ENCODE measurements at regions not wholly inside any gene's neighbourhood (a gene's known extent, or its start where the extent isn't known, plus 50 kb on each side); places are given as distances from the start of the nearest gene placed in this dataset.

DNA sequence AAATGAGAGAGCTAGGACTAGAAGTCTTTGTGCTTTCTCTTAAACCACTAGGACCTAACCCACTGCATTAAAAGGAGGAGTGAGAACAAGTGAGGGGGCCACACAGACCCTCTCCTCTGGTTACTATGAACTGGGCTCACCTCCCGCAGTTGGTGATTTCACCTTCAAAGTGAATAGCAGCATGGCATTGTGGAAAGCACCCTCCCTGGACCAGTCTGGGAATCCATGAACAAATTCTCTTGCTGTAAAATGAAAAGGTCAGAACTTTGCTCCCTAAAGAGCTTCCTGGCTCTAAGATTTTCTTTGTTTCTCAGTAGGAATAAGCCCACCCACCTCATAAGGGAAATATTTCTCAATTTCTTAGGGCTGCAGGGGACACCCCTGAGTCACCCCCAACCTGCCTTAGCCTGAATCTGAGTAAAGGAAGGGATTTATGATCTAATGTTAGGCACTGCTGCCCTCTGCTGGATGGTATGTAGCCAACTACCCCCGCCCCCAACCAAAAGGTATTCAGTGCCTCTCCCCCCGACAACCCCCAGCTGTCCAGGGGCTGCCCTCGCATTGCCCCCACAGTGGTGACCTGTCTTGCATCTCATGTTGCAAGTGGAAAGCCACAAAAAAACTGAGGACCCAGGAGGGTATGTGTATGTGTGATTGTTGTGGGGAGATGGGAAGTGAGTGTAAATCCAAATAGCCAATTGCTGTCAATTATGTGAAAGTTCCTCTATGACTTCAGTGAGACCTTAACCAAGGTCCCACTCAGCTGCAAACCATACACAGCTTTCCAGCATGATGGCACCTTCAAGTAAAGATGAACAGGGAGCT is 230.9 kb upstream of the SLC14A2 start:
- Histone ChIP-seq H3K27ac (no peak overlapping the region), H3K4me1 (ENCODE audit: control insufficient read depth in 1 of 2, insufficient read depth in 1 of 2, low read depth in 1 of 2, low read length in 1 of 2) (no peaks in the 10 kb centered on the region), H3K27me3 (peaks cover 16% of the 10 kb centered on the region), H3K36me3 (no peaks in the 10 kb centered on the region), H3K4me3 (ENCODE audit: low read depth in 1 of 2, low read length in 1 of 2) (no peak overlapping the region), H3K9me3 (no peaks in the 10 kb centered on the region)
- TF ChIP-seq, protein P1, sequence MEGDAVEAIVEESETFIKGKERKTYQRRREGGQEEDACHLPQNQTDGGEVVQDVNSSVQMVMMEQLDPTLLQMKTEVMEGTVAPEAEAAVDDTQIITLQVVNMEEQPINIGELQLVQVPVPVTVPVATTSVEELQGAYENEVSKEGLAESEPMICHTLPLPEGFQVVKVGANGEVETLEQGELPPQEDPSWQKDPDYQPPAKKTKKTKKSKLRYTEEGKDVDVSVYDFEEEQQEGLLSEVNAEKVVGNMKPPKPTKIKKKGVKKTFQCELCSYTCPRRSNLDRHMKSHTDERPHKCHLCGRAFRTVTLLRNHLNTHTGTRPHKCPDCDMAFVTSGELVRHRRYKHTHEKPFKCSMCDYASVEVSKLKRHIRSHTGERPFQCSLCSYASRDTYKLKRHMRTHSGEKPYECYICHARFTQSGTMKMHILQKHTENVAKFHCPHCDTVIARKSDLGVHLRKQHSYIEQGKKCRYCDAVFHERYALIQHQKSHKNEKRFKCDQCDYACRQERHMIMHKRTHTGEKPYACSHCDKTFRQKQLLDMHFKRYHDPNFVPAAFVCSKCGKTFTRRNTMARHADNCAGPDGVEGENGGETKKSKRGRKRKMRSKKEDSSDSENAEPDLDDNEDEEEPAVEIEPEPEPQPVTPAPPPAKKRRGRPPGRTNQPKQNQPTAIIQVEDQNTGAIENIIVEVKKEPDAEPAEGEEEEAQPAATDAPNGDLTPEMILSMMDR (IDR thresholded peaks at IDR 0.05): no peak

DNA sequence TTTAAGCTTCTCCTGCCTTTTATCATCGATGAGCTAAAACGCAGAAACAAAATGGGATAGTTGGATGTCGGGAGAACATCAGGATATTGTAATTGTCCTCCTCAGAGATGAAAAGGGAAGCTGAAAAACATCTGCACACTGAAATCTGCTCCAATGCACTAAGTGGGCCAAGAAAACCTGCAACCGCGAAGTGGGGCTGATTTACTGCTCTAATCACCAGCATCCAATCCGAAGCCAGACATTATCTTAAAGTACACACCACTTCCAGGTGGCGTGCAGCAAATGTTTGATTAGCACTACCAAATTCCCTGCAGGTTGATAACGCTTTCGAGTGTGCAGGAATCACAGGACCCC is 230.3 kb upstream of the SLC14A2 start:
- TF ChIP-seq, protein P1 (IDR thresholded peaks at IDR 0.05): no peak

DNA sequence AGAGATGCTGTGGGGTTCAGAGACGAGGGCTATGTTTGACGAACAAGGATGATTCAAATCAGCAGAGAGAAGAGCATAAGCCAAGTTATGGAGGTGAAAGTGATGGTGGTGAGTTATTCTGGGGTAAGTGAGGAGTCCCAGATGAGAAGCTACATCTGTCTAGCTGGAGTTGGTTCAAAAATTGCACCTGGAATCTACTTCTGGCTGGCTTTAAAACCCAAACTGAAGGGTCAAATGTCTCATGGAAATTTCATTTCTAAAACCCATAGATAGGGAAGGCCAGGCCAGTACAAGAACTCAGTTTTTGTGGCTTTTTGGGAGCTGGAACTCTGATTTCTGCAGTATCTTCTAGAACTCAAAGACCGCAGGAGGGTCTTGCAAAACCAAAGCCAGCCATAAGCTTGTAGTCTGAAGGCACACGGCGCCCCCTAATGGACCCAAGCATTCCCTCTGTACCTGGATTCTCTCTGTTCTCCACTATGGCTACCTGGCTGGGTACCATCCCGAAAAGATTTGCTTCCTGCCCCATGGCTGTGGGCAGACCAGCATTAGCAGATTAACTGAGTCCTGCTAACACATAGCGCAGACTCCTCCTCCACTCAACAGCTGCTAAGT is 229.1 kb upstream of the SLC14A2 start:
- H3K27ac ChIP-seq: no peak overlapping the region
- TF ChIP-seq, protein P1 (IDR thresholded peaks at IDR 0.05): no peak
- no peaks in the 10 kb centered on the region for H3K9me3 ChIP-seq
- no peaks in the 10 kb centered on the region for H3K4me1 ChIP-seq (ENCODE audit: control insufficient read depth in 1 of 2, insufficient read depth in 1 of 2, low read depth in 1 of 2, low read length in 1 of 2)
- H3K4me3 ChIP-seq (ENCODE audit: low read depth in 1 of 2, low read length in 1 of 2): no peak overlapping the region
- peaks cover 16% of the 10 kb centered on the region for H3K27me3 ChIP-seq
- no peaks in the 10 kb centered on the region for H3K36me3 ChIP-seq

More for the DNA sequence above, 230.3 kb upstream of the SLC14A2 start:
- no peak overlapping the region for H3K4me3 ChIP-seq (ENCODE audit: low read depth in 1 of 2, low read length in 1 of 2)
- H3K27me3 ChIP-seq: peaks cover 16% of the 10 kb centered on the region
- no peaks in the 10 kb centered on the region for H3K9me3 ChIP-seq
- H3K36me3 ChIP-seq: no peaks in the 10 kb centered on the region
- H3K4me1 ChIP-seq (ENCODE audit: control insufficient read depth in 1 of 2, insufficient read depth in 1 of 2, low read depth in 1 of 2, low read length in 1 of 2): no peaks in the 10 kb centered on the region
- no peak overlapping the region for H3K27ac ChIP-seq

DNA sequence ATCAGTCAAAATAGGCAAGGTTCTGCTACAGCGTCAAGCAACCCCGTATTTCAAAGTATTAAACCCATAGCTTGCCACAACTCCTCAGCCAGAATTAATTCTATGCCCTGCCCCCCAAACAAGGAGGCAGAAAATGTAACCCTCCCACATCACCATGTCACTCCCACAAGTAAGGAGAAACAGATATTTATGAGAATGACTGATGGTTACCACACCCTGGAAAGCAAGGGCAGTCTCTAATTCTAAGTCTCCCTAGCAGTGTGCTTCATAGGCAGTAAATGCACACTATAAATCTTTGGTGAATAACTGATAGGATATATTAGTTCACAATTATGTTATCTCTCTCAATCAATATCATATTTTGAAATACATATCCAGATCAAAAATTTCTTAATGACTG is 228.0 kb upstream of the SLC14A2 start:
- Histone ChIP-seq H3K27me3 (peaks cover 16% of the 10 kb centered on the region), H3K4me1 (ENCODE audit: control insufficient read depth in 1 of 2, insufficient read depth in 1 of 2, low read depth in 1 of 2, low read length in 1 of 2) (no peaks in the 10 kb centered on the region), H3K36me3 (no peaks in the 10 kb centered on the region), H3K4me3 (ENCODE audit: low read depth in 1 of 2, low read length in 1 of 2) (no peak overlapping the region), H3K9me3 (no peaks in the 10 kb centered on the region), H3K27ac (no peak overlapping the region)
- TF ChIP-seq, protein P1 (IDR thresholded peaks at IDR 0.05): no peak

DNA sequence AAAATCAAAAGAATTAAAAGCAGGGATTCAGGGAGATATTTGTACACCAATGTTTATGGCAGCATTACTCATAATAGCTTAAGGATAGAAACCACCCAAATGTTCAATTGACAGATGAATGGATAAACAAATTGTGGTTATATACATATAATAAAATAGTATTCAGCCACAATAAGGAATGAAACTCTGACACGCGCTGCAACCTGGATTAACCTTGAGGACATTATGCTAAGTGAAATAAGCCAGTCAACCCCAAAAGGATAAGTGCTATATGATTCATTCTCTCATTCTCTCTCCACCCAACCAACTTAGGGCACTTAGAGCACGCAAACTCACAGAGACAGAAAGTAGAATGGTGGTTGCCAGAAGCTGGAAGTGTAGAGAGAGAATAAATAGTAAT is 216.8 kb upstream of the SLC14A2 start:
- Histone ChIP-seq H3K27me3 (no peaks in the 10 kb centered on the region), H3K9me3 (no peaks in the 10 kb centered on the region), H3K36me3 (no peaks in the 10 kb centered on the region), H3K4me1 (ENCODE audit: control insufficient read depth in 1 of 2, insufficient read depth in 1 of 2, low read depth in 1 of 2, low read length in 1 of 2) (no peaks in the 10 kb centered on the region), H3K4me3 (ENCODE audit: low read depth in 1 of 2, low read length in 1 of 2) (no peak overlapping the region), H3K27ac (no peak overlapping the region)
- TF ChIP-seq, protein P1 (IDR thresholded peaks at IDR 0.05): no peak

Data from neutrophil (primary cell).